T-helper 1 cell treated with Interleukin-12 subunit alpha and Interleukin-12 subunit beta and Interleukin-4 antibody, amounts not matched to agents 30 ng/mL and 1 ng/mL, for 36 hours (primary cell): ENCODE measurements at regions not wholly inside any gene's neighbourhood (a gene's known extent, or its start where the extent isn't known, plus 50 kb on each side); places are given as distances from the start of the nearest gene placed in this dataset.

Experiments
- intact Hi-C: fragments of 100-400 bp; cut with micrococcal nuclease; formaldehyde crosslinking; loops from one replicate; pipeline ENCODE4 v1.15.1; 2024

GRCh38 chr16:86289304-86289703, 221.0 kb upstream of the FOXF1 start:
- intact Hi-C loops: no loop called here

DNA sequence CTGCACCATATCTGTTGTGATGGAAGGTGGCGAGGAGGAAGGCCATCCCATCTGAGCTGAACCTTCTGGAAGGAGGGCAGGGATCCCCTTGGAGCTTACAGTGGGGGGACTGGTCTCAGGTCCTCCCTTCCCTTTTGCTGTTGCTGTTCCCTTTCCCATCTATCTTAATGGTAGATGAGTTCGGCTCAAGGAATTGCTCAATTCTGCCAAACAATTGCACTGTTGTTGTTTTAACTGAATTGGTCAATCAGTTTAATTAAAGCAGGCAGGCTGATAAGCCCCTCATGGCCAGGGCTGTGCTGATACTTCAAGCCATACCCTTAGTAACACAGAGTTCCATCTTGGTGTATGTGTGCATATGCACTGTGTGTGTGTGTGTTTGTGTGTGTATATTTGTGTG, 220.4 kb upstream of the FOXF1 start:
- intact Hi-C loops: no loop called here

DNA sequence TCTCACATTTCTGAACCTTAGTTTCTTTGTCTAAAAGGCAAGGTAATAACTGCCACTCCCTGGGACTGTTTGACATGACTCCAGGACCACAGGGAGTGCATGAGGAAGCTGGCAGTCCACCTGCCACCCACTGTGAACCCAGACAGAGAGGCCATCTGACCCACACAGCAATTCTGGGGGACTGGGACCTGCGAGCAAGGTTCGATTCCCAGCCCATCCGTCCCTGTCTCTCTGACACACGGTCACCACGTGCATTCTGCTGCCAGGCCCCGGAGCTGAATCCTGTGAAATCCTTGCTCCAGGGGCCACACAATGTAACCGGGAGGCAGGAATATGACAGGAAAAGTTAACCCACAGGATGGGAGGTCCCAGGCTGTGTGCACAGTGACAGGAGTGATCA, 218.8 kb upstream of the FOXF1 start:
- intact Hi-C loops: no loop called here

DNA sequence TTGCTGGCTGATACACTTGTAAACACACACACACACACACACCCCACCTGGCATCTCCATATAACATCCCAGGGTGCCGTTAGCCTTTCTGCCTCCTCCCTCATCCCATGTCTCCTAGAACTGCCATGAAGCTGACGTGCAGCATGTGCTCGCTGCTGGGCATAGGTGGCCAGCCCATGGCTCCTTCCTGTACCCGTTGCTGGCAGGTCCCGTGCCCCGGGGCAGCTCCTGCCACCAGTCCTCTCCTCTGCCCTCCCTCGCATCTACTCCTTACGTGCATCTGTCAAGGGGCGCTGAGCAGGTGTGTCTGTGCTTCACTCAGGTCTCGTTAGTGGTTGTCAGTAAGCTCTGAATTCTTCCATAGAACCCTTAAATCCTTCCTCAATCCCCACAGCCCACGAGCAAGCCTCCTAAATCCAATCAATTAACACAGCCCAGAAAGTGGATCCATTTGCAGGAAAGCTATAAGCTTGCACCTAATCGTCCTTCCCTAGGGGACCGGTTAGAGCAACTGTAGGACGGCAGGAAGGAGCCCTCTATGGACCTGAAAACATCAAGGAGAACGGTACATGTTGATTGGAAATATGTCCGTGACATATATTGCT, 218.1 kb upstream of the FOXF1 start:
- intact Hi-C loops: no loop called here

DNA sequence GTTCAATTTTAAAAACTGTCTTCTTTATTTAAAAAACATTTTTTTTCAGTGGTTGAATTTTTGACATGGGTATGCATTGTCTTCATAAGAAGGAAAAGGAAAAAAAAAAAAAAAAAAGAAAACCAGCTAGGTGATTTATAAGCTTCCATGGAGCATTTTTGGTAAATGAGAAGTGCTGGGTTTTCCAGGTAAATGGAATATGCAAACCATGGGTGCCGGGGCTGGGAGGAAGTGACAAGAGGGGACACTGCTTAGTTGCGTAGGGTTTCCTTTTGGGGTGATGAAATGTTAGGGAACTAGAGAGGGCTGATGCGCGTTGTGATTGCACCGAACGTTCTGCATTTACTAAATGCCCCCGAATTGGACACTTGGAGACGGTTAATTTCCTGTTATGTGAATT, 217.4 kb upstream of the FOXF1 start:
- intact Hi-C loops: no loop called here

GRCh38 chr16:86293906-86294305, 216.4 kb upstream of the FOXF1 start:
- intact Hi-C loops: no loop called here

- intact Hi-C loops: no loop called here
These were observed 215.7 kb upstream of the FOXF1 start for GRCh38 chr16:86294535-86295196.

- intact Hi-C loops: no loop called here
These were observed 214.1 kb upstream of the FOXF1 start for GRCh38 chr16:86296256-86296655.

GRCh38 chr16:86297391-86297790, 212.9 kb upstream of the FOXF1 start:
- intact Hi-C loops: no loop called here

DNA sequence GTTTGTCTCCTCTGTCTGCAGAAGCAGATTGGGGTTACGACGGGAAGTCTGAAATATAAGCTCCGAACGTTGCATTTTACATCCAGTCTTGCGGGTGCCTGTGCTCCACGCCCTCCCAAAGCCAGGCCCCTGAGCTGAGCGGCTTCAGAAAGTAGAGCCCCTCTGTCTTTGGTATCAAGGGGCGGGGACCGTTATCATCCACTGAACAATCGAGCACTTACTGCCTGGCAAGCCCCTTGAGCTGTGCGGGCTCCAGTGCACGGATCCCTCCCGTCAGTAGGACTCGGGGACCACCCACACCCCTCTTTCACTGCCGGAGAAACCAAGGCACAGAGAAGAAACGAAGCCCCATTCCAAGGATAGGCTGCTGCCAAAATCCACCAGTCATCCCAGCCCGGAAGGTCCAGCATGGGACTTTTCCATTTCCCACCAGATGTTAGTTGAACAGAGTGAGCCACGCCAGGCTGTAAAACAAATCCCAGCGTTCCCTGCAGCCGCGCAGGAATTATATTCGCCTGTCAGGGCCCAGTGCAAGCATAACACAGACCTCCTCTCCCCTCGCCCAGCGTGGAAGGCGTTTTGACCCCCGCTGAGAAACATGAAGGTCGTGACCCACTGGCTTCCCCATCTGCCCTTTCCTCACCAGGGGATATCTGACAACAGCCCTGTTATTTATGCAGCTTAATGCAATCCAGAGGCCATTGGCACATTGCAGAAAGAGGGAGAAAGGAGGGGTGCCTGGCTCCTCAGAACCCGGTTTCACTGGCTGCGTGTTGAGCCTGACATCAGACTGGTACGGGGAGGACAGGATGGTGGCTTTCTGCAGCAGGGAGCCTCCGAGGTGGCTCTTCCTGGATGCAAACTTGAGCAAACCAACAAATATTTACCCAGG, 212.2 kb upstream of the FOXF1 start:
- intact Hi-C loops: no loop called here

- intact Hi-C loops: no loop called here
These were observed 211.6 kb upstream of the FOXF1 start for GRCh38 chr16:86298758-86299134.

DNA sequence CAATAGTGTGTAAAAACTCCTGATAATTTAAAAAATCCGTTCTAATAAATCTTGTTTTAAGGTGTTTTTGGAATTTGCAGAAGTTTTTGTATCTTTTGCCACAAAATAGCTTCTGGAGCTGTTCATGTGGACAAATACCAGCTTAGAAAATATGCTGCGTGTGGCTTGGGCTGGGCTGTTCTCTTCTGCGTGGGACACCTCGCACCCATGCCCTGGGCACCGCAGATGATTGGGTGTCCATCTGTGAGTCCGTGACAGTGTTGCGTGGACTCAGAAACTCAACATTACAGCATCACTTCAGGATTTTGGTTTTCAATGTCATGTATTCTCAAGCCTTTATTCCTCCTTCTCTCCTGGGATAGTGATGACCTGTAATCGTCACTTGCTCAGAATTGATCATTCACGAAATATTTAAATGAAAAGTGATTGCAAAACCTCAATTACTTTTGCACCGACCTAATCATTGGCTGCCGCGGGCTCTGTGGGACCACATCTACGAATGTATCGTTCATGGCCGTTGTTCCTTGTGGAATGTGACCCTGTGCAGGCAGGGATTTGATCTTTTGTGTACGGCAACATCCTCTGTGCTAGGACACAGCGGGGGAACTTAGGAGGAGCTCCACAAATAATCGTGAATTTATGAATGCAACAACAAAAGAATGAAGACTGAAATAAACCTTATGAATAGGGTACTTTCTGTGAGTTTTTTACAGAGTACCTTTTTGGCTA, 210.3 kb upstream of the FOXF1 start:
- intact Hi-C loops: no loop called here

GRCh38 chr16:86300746-86301481, 209.4 kb upstream of the FOXF1 start:
- intact Hi-C loops: no loop called here

DNA sequence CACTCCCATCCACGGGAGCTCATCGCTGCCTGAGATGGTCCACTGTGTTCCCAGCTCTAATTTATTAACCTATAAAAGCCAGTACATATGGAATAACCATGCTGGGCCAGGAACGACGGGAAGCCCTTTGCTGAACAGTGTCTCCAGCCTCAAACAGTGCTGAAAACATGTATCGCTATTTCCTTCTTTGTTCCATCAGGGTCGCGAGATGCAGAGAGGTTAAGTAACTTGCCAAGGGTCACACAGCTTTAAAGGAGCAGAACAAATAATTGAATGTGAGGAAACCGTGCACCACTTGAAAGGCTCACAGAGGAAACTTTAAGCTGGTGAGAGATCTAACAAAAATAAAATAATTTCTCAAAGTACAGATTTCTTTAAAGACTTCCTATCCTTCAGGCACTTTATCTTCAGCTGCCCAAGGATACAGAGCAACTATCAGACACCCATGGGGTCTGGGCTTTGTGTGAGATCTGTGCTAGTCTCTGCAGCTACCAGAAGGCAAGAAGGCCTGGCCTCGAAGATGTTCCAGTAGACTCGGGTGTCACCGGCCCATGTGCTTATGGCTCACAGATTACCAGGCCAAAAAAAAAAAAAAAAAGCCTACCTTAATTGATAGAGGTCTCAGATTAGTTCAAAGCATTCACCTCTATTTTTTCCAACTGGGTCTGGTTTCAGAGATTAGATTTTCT, 207.8 kb upstream of the FOXF1 start:
- intact Hi-C loops: no loop called here

DNA sequence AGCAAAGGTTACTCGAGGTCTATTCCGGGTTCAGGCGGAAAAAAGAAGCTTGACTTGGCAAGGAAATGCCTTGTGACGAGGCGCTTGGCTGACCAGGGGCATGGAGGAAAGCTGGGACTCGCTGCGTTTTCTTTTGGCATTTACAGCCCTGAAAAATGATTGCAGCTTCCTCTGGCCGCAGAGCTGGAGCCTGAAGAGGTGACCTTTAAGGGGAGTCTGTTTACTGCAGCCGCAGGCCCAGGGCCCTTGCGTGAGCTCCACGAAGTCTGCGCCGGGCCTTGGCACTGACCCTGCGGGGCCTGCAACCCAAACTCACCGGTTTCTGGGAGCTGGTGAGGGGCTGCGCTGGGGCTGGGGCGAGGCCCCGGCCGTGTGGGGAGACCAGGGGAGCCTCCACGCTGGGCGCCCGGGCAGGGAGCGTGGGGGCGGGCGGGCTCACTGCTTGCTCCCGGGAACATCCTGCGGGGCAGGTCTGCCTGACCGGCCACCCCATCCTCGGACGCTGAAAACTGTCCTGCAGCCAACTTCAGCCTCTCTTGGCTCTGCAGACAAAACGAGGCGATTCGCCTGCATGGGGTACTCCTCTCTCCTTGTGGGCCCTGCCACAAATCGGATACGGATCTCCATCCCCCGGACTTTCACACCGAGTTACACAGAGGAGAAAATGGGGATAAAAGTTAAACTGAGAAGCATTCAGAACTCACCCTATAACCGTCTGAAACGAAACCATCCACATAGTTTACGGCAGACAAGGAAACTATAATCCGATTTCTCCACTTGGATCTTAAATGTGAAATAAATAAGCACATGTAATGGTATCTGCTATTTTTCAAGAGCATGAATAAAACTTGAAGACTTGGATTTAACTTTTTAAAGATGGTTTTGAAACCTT, 206.3 kb upstream of the FOXF1 start:
- intact Hi-C loops: no loop called here

- intact Hi-C loops: no loop called here
These were observed 205.5 kb upstream of the FOXF1 start for GRCh38 chr16:86304868-86305267.

DNA sequence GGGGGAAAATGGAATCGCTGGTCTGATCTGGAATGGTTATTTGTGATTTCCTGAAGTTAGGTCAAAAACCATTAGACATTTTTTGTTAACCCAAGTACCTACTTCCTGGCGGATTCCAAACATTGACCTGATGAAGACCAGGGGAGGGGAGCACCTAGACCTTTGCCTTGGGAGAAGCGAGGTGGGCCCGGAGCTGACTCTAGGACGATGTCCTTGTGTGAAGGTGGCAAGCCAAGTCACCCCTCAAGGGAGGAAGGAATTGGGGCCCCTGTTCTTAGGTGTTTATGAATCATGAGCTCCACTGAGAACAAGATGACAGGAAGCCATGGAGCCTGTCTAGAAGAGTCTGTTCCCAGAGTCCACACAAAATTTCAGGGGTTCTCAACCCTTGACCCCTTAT, 204.9 kb upstream of the FOXF1 start:
- intact Hi-C loops: no loop called here

DNA sequence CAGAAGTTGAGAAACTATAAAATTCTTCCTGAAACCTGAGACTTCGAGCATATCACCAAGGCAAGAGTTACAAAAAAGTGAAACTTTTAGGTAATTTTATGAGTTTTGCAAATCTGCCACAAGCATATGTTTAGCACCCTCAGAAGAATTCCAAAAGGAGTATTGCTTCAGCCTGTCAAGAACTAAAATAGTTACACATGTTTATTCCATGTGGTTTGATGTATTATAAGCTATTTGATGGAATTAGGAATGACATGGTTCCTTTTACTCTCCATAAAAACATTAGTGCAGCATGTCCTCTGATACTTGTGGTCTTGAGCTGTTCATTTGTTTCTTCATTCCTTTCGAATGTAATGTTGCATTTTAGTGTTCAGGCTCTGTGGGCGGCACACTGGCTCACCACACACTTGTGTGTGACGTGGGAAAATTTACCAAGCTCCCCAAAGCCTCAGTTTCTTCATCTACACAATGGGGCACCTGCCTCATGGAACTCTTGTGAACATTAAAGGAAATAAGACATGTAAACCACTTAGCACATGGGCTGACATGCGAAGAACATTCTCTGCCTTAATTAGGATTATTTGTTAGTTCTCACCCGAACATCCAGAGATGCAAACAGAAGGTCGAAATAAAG, 204.2 kb upstream of the FOXF1 start:
- intact Hi-C loops: no loop called here
